Uterus (tissue), 3 donors: ENCODE measurements at regions not wholly inside any gene's neighbourhood (a gene's known extent, or its start where the extent isn't known, plus 50 kb on each side); places are given as distances from the start of the nearest gene placed in this dataset.

ENCODE experiments used
- DNase-seq, 2 donors: peaks; one replicate each; pipeline ENCODE4 v3.0.0-alpha.2; 2019 to 2020
- H3K27ac ChIP-seq, 2 donors: fragments of 200-600 bp; sonication (generic); 1 replicate in 1 of 2; 2 replicates in 1 of 2; pipeline ENCODE4 v1.5.1; 2016 to 2018
- H3K27me3 ChIP-seq, 2 donors: fragments of 200-600 bp; sonication (generic); one replicate each; pipeline ENCODE4 v1.5.1; 2018 to 2019; ENCODE audit warnings: control low read depth in 1 of 2
- H3K36me3 ChIP-seq, 2 donors: fragments of 200-600 bp; sonication (generic); one replicate each; pipeline ENCODE4 v1.5.1; 2019; ENCODE audit warnings: control low read depth in 1 of 2
- H3K4me1 ChIP-seq, 2 donors: fragments of 200-600 bp; sonication (generic); one replicate each; pipeline ENCODE4 v1.5.1; 2018 to 2019; ENCODE audit warnings: control low read depth in 1 of 2
- H3K4me3 ChIP-seq, 2 donors: fragments of 200-600 bp; sonication (generic); 1 replicate in 1 of 2; 2 replicates in 1 of 2; pipeline ENCODE4 v1.5.1; 2018 to 2019; ENCODE audit warnings: mild to moderate bottlenecking in 1 of 2
- H3K9me3 ChIP-seq, 2 donors: fragments of 200-600 bp; sonication (generic); one replicate each; pipeline ENCODE4 v1.5.1; 2019; ENCODE audit warnings: control low read depth in 1 of 2
- CTCF ChIP-seq, 4 experiments: fragments of 200-600 bp in 2 of 4; fragments of 450-650 bp in 2 of 4; sonication (generic) in 2 of 4; IDR thresholded peaks; one replicate each; pipeline ENCODE4 v1.5.1; 2016 to 2019; ENCODE audit warnings: antibody characterized with exemption in 4 of 4, mild to moderate bottlenecking in 2 of 4, moderate library complexity in 1 of 4
- POLR2A ChIP-seq, 2 donors: fragments of 450-650 bp; IDR thresholded peaks; one replicate each; pipeline ENCODE4 v1.6.1; 2016; ENCODE audit warnings: antibody characterized with exemption in 2 of 2, mild to moderate bottlenecking in 1 of 2, moderate library complexity in 1 of 2
- intact Hi-C: fragments of 100-400 bp; cut with DNase I; formaldehyde crosslinking; loops from one replicate; pipeline ENCODE4 v1.15.1; 2023; ENCODE audit warnings: low total_unique reads
- donor health status: DM: yes; HTN: yes; CAD: no.

- H3K9me3 ChIP-seq: no peaks in the 10 kb centered on the region
- no peak overlapping the region for H3K27ac ChIP-seq
- H3K4me1 ChIP-seq: no peaks in the 10 kb centered on the region
- no peak for DNase-seq
- TF ChIP-seq POLR2A (IDR thresholded peaks at IDR 0.05) (no peak), CTCF (IDR thresholded peaks at IDR 0.05) (no peak)
- H3K27me3 ChIP-seq: no peaks in the 10 kb centered on the region
- H3K36me3 ChIP-seq: no peaks in the 10 kb centered on the region
- intact Hi-C loops: no loop called here
- no peak overlapping the region for H3K4me3 ChIP-seq
Observed at GRCh38 chr2:30041884-30042283, 104.9 kb upstream of the YPEL5 start.

- Histone ChIP-seq H3K27ac (no peak overlapping the region), H3K9me3 (no peaks in the 10 kb centered on the region), H3K36me3 (no peaks in the 10 kb centered on the region), H3K27me3 (no peaks in the 10 kb centered on the region), H3K4me1 (no peaks in the 10 kb centered on the region), H3K4me3 (no peak overlapping the region)
- intact Hi-C loops: no loop called here
- DNase-seq: no peak
- TF ChIP-seq POLR2A (IDR thresholded peaks at IDR 0.05): no peak
- TF ChIP-seq CTCF (IDR thresholded peaks at IDR 0.05): no peak
Observed at GRCh38 chr2:30046396-30046795, 100.4 kb upstream of the YPEL5 start.

GRCh38 chr2:30046979-30047378 lies 99.8 kb upstream of the YPEL5 start:
- Histone ChIP-seq H3K36me3 (no peaks in the 10 kb centered on the region), H3K4me3 (no peak overlapping the region), H3K27ac (no peak overlapping the region), H3K4me1 (no peaks in the 10 kb centered on the region), H3K27me3 (no peaks in the 10 kb centered on the region), H3K9me3 (no peaks in the 10 kb centered on the region)
- intact Hi-C loops: no loop called here
- DNase-seq: no peak
- TF ChIP-seq POLR2A (IDR thresholded peaks at IDR 0.05) (no peak), CTCF (IDR thresholded peaks at IDR 0.05) (no peak)

- TF ChIP-seq POLR2A (IDR thresholded peaks at IDR 0.05): no peak
- Histone ChIP-seq H3K9me3 (no peaks in the 10 kb centered on the region), H3K4me3 (no peak overlapping the region), H3K27me3 (no peaks in the 10 kb centered on the region), H3K27ac (no peak overlapping the region), H3K4me1 (no peaks in the 10 kb centered on the region), H3K36me3 (no peaks in the 10 kb centered on the region)
- intact Hi-C loops: no loop called here
- no peak for DNase-seq
Observed at GRCh38 chr2:30048636-30049175, 98.1 kb upstream of the YPEL5 start.

GRCh38 chr2:30055548-30055947 lies 91.3 kb upstream of the YPEL5 start:
- H3K27me3 ChIP-seq: no peaks in the 10 kb centered on the region
- no peaks in the 10 kb centered on the region for H3K9me3 ChIP-seq
- no peak for DNase-seq
- TF ChIP-seq POLR2A (IDR thresholded peaks at IDR 0.05) (no peak), CTCF (IDR thresholded peaks at IDR 0.05) (no peak)
- intact Hi-C loops: no loop called here
- H3K36me3 ChIP-seq: no peaks in the 10 kb centered on the region
- H3K4me1 ChIP-seq: no peaks in the 10 kb centered on the region
- H3K4me3 ChIP-seq: no peak overlapping the region
- H3K27ac ChIP-seq: no peak overlapping the region

- DNase-seq: no peak
- intact Hi-C loops: no loop called here
- TF ChIP-seq CTCF (IDR thresholded peaks at IDR 0.05) (no peak), POLR2A (IDR thresholded peaks at IDR 0.05) (no peak)
- Histone ChIP-seq H3K9me3 (no peaks in the 10 kb centered on the region), H3K36me3 (no peaks in the 10 kb centered on the region), H3K4me3 (no peak overlapping the region), H3K27ac (no peak overlapping the region), H3K4me1 (no peaks in the 10 kb centered on the region), H3K27me3 (no peaks in the 10 kb centered on the region)
Observed at GRCh38 chr2:30060562-30060961, 86.2 kb upstream of the YPEL5 start.
